ENCODE measurements at regions not wholly inside any gene's neighbourhood (a gene's known extent, or its start where the extent isn't known, plus 50 kb on each side); places are given as distances from the start of the nearest gene placed in this dataset.

GRCh38 chr9:109990541-109990940, 210.5 kb downstream of the PALM2AKAP2 start:
- TF ChIP-seq CTCF (IDR thresholded peaks at IDR 0.05; ENCODE audit: low read length) (no peak), EZH2 (IDR thresholded peaks at IDR 0.05; ENCODE audit: borderline replicate concordance, low read length) (no peak)
